ENCODE measurements at regions not wholly inside any gene's neighbourhood (a gene's known extent, or its start where the extent isn't known, plus 50 kb on each side); places are given as distances from the start of the nearest gene placed in this dataset.

GRCh38 chr5:17014686-17015085 lies 78.6 kb upstream of the MYO10 start:
- no peaks in the 10 kb centered on the region for H3K36me3 ChIP-seq (ENCODE audit: control insufficient read depth in 2 of 3, insufficient read depth in 3 of 3, low read length in 3 of 3)
- no peak for FAIRE-seq
- H3K4me1 ChIP-seq (ENCODE audit: control insufficient read depth in 2 of 3, insufficient read depth in 2 of 3, low read depth in 1 of 3, low read length in 3 of 3) = no peaks in the 10 kb centered on the region
- no peak overlapping the region for H3K27ac ChIP-seq (ENCODE audit: low read depth in 2 of 2, low read length in 2 of 2)
- no peak overlapping the region for H3K9ac ChIP-seq (ENCODE audit: low read length in 3 of 3)
- intact Hi-C loops (cut with DNase I) = no loop called here
- no peak overlapping the region for H3K4me3 ChIP-seq (ENCODE audit: low read length in 3 of 3)
- H3K27me3 ChIP-seq (ENCODE audit: control insufficient read depth, insufficient read depth, low read length) = no peaks in the 10 kb centered on the region
- H3K9me3 ChIP-seq (ENCODE audit: control insufficient read depth in 2 of 3, insufficient read depth in 1 of 3, low read length in 3 of 3) = no peaks in the 10 kb centered on the region
- no peak for TF ChIP-seq CTCF (IDR thresholded peaks at IDR 0.05; ENCODE audit: borderline replicate concordance, extremely low read depth, insufficient read depth)
- no peak for DNase-seq

- TF ChIP-seq CTCF (IDR thresholded peaks at IDR 0.05; ENCODE audit: borderline replicate concordance, extremely low read depth, insufficient read depth) = no peak
- Histone ChIP-seq H3K4me1 (ENCODE audit: control insufficient read depth in 2 of 3, insufficient read depth in 2 of 3, low read depth in 1 of 3, low read length in 3 of 3) (no peaks in the 10 kb centered on the region), H3K27ac (ENCODE audit: low read depth in 2 of 2, low read length in 2 of 2) (no peak overlapping the region), H3K27me3 (ENCODE audit: control insufficient read depth, insufficient read depth, low read length) (no peaks in the 10 kb centered on the region), H3K9ac (ENCODE audit: low read length in 3 of 3) (no peak overlapping the region), H3K4me3 (ENCODE audit: low read length in 3 of 3) (no peak overlapping the region), H3K9me3 (ENCODE audit: control insufficient read depth in 2 of 3, insufficient read depth in 1 of 3, low read length in 3 of 3) (no peaks in the 10 kb centered on the region), H3K36me3 (ENCODE audit: control insufficient read depth in 2 of 3, insufficient read depth in 3 of 3, low read length in 3 of 3) (no peaks in the 10 kb centered on the region)
- FAIRE-seq (no peak), DNase-seq (no peak)
- intact Hi-C loops (cut with DNase I) = no loop called here
These were observed 82.8 kb upstream of the MYO10 start for GRCh38 chr5:17018871-17019270.

- no peaks in the 10 kb centered on the region for H3K36me3 ChIP-seq (ENCODE audit: control insufficient read depth in 2 of 3, insufficient read depth in 3 of 3, low read length in 3 of 3)
- H3K4me1 ChIP-seq (ENCODE audit: control insufficient read depth in 2 of 3, insufficient read depth in 2 of 3, low read depth in 1 of 3, low read length in 3 of 3) = no peaks in the 10 kb centered on the region
- no peak for TF ChIP-seq CTCF (IDR thresholded peaks at IDR 0.05; ENCODE audit: borderline replicate concordance, extremely low read depth, insufficient read depth)
- no peak overlapping the region for H3K4me3 ChIP-seq (ENCODE audit: low read length in 3 of 3)
- DNase-seq = peak in 2 of 5 donors; percentile 24 to 25
- H3K9me3 ChIP-seq (ENCODE audit: control insufficient read depth in 2 of 3, insufficient read depth in 1 of 3, low read length in 3 of 3) = no peaks in the 10 kb centered on the region
- H3K27me3 ChIP-seq (ENCODE audit: control insufficient read depth, insufficient read depth, low read length) = no peaks in the 10 kb centered on the region
- intact Hi-C loops (cut with DNase I) = no loop called here
- FAIRE-seq = no peak
- H3K9ac ChIP-seq (ENCODE audit: low read length in 3 of 3) = no peak overlapping the region
- no peak overlapping the region for H3K27ac ChIP-seq (ENCODE audit: low read depth in 2 of 2, low read length in 2 of 2)
These were observed 83.2 kb upstream of the MYO10 start for GRCh38 chr5:17019324-17019723.

Measured in kidney (tissue), 13 donors.